HFF-Myc (cell line): ENCODE measurements at regions not wholly inside any gene's neighbourhood (a gene's known extent, or its start where the extent isn't known, plus 50 kb on each side); places are given as distances from the start of the nearest gene placed in this dataset.

Source experiments
- DNase-seq: peaks from one replicate; pipeline ENCODE4 v3.0.0-alpha.2; 2011; ENCODE audit warnings: low read depth; ENCODE audit errors: extremely low read depth
- H3K4me3 ChIP-seq: replicated peaks from 2 replicates; pipeline ENCODE4 v1.5.1; 2011; ENCODE audit warnings: low read depth, mild to moderate bottlenecking, control low read depth, low read length
- CTCF ChIP-seq: IDR thresholded peaks from 2 replicates; pipeline ENCODE4 v1.5.1; 2012; ENCODE audit warnings: mild to moderate bottlenecking, low read depth, low read length, control low read depth; ENCODE audit errors: missing control alignments

DNA sequence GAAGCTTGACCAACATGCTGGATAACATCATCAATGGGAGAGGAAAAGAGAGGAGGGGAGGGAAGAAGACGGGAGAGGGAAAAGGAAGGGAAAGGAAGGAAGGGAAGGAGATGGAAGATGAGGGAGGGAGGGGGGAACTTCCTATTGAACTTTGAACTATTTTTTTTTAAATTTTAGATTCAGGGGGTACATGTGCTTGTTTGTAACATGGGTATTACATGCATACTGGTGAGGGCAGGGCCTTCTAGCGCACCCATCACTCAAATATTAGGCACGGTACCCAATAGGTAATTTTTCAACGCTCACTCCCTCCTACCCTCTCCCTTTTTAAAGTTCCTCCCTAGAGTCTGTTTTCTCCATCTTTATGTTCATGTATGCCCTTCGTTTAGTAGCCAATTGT lies 383.2 kb upstream of the XYLT1 start:
- DNase-seq = no peak
- no peak overlapping the region for H3K4me3 ChIP-seq
- no peak for TF ChIP-seq CTCF

DNA sequence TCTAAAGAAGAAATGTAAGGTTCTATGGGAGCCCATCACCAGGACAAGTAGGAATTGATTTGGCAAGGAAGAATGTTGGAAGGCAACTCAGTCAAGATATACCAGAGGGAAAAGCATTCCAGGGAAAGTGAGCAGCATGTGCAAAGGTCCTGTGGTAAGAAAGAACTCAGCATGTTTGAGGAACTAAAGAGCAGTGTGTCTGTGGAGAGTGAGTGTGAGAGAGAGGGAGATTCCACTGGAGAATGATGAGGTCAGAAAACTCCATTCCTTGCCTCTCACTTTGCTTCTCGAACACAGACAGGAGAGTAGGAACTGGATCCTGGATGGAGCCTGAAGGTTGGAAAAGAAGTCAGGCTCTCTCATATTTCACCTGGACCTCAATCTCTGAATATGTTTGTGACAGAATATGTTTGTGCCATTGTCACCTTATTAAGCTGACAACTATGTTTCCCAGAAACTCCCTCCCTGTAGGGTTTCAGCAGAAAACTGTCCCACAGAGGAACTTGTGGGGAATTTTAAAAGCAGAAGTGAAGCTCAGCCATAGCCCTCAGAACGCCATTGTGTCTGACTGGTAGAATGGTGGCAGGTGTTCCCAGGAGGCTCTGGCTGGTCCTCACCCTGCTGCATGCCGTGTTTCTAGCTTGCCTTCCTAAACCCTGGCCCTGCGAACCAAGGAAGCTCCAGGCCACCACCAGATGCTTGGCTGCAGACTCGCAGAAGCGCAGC lies 382.4 kb upstream of the XYLT1 start:
- no peak for DNase-seq
- no peak overlapping the region for H3K4me3 ChIP-seq
- no peak for TF ChIP-seq CTCF

GRCh38 chr16:17850581-17851250 lies 380.0 kb upstream of the XYLT1 start:
- H3K4me3 ChIP-seq = no peak overlapping the region
- no peak for TF ChIP-seq CTCF
- DNase-seq = no peak

- TF ChIP-seq CTCF = no peak
- H3K4me3 ChIP-seq = no peak overlapping the region
- no peak for DNase-seq
Observed at GRCh38 chr16:17847234-17847795, 376.6 kb upstream of the XYLT1 start.

GRCh38 chr16:17846030-17846429 lies 375.3 kb upstream of the XYLT1 start:
- H3K4me3 ChIP-seq = no peak overlapping the region
- TF ChIP-seq CTCF = no peak
- no peak for DNase-seq

- no peak overlapping the region for H3K4me3 ChIP-seq
- no peak for TF ChIP-seq CTCF
- DNase-seq = no peak
Observed at GRCh38 chr16:17845031-17845430, 374.3 kb upstream of the XYLT1 start.

DNA sequence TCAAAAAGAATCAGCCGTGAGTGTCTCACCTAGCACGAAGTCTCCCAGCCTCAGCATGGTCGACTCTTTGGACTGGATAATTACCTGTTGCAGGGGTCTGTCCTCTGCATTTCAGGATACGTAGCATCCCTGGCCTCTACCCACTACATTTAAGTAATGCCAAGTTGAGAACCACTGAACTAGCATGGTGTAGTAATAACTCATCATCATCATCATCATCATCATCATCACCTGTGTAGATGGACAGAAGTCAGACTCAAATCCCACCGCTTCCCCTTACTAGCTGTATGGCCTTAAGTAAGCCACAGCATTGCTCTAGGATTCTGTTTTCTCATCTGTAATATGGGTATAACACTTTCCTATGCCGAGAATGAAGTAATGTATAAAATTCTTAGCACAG lies 373.1 kb upstream of the XYLT1 start:
- no peak for DNase-seq
- H3K4me3 ChIP-seq = no peak overlapping the region
- TF ChIP-seq CTCF = no peak
